Gastrocnemius medialis (tissue), 4 donors: ENCODE measurements at regions not wholly inside any gene's neighbourhood (a gene's known extent, or its start where the extent isn't known, plus 50 kb on each side); places are given as distances from the start of the nearest gene placed in this dataset.

Experiments used
- POLR2A ChIP-seq, 2 donors: fragments of 450-650 bp; IDR thresholded peaks; one replicate each; pipeline ENCODE4 v1.6.1; 2017; ENCODE audit warnings: antibody characterized with exemption in 2 of 2, mild to moderate bottlenecking in 2 of 2, moderate library complexity in 2 of 2
- TF ChIP-seq, protein P1 (sequence below), 5 experiments: fragments of 450-650 bp in 3 of 5; fragments of 200-600 bp in 2 of 5; sonication (generic) in 2 of 5; IDR thresholded peaks in 4 of 5; conservative IDR thresholded peaks in 1 of 5; 1 replicate in 4 of 5; 2 replicates in 1 of 5; pipeline ENCODE4 v1.5.1; 2016 to 2019; ENCODE audit warnings: antibody characterized with exemption in 5 of 5, mild to moderate bottlenecking in 3 of 5, moderate library complexity in 3 of 5

DNA sequence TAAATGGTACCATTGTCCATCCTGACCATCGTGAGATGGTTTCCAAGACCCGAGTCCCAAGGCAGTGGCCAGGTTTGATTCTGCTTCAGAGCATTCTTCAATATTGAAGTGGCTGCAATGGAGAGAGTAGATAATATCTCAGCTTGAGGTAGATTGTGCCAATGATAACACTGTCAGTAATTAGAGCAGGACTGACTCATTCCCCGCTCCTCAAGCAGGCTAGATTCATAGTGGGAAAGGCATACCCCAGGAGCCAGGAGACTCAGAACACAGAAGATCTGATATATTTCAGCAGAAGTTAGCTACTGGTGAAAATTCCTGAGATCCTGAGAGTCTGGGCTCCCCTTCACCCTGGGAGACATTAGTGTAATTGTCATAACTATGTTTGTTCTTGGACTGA, 55.6 kb upstream of the LARGE1 start:
- TF ChIP-seq, protein P1, sequence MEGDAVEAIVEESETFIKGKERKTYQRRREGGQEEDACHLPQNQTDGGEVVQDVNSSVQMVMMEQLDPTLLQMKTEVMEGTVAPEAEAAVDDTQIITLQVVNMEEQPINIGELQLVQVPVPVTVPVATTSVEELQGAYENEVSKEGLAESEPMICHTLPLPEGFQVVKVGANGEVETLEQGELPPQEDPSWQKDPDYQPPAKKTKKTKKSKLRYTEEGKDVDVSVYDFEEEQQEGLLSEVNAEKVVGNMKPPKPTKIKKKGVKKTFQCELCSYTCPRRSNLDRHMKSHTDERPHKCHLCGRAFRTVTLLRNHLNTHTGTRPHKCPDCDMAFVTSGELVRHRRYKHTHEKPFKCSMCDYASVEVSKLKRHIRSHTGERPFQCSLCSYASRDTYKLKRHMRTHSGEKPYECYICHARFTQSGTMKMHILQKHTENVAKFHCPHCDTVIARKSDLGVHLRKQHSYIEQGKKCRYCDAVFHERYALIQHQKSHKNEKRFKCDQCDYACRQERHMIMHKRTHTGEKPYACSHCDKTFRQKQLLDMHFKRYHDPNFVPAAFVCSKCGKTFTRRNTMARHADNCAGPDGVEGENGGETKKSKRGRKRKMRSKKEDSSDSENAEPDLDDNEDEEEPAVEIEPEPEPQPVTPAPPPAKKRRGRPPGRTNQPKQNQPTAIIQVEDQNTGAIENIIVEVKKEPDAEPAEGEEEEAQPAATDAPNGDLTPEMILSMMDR (IDR thresholded peaks at IDR 0.05 in 4 of 5, conservative IDR thresholded peaks at IDR 0.05 in 1 of 5) = no peak
- no peak for TF ChIP-seq POLR2A (IDR thresholded peaks at IDR 0.05)
